ENCODE measurements at regions not wholly inside any gene's neighbourhood (a gene's known extent, or its start where the extent isn't known, plus 50 kb on each side); places are given as distances from the start of the nearest gene placed in this dataset.

DNA sequence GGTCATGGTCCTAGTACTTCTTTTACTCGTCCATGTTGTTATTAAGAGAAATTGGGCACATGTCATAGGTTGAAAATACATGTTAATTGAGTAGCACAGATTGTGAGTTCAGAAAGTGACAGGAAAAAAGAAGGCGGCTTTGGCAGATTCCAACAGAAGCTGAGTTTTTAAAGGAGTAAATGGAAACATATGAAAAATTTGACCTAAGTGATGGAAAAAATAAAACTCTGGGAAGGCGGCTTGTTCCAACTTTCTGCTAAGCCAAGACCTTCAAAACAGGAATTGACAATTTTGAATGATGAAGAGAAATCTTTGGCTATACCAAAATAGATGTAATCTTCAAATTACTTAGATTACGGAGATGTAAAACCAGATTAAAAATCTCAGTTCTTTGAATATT, 868.0 kb downstream of the EPHA4 start:
- H2BK15ac ChIP-seq (ENCODE audit: low read depth, low read length), result no peak overlapping the region
- Mint-ChIP-seq H3K4me3 (no peak overlapping the region), H3K4me1 (peaks cover 2 to 3% of the 10 kb centered on the region in 2 experiments; a peak in 3 of 4 replicates), H3K27ac (no peak overlapping the region), H3K9me3 (peaks cover 8 to 12% of the 10 kb centered on the region in 2 experiments; a peak in 4 of 5 replicates), H3K27me3 (ENCODE audit: low read depth) (no peaks in the 10 kb centered on the region; the same call in 1 of the 2 replicates), H3K36me3 (ENCODE audit: insufficient read depth in 1 of 3, low read depth in 3 of 3) (peaks cover 0 to 12% (median 0%) of the 10 kb centered on the region in 3 experiments; a peak in 2 of 7 replicates)
- no peaks in the 10 kb centered on the region for H3K79me2 ChIP-seq (ENCODE audit: insufficient read depth, low read length)
- H2BK5ac ChIP-seq (ENCODE audit: insufficient read length, low read length), result no peak overlapping the region
- TF ChIP-seq, protein P1, sequence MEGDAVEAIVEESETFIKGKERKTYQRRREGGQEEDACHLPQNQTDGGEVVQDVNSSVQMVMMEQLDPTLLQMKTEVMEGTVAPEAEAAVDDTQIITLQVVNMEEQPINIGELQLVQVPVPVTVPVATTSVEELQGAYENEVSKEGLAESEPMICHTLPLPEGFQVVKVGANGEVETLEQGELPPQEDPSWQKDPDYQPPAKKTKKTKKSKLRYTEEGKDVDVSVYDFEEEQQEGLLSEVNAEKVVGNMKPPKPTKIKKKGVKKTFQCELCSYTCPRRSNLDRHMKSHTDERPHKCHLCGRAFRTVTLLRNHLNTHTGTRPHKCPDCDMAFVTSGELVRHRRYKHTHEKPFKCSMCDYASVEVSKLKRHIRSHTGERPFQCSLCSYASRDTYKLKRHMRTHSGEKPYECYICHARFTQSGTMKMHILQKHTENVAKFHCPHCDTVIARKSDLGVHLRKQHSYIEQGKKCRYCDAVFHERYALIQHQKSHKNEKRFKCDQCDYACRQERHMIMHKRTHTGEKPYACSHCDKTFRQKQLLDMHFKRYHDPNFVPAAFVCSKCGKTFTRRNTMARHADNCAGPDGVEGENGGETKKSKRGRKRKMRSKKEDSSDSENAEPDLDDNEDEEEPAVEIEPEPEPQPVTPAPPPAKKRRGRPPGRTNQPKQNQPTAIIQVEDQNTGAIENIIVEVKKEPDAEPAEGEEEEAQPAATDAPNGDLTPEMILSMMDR (conservative IDR thresholded peaks at IDR 0.05), result no peak
- H4K20me1 ChIP-seq (ENCODE audit: control insufficient read depth, insufficient read depth, insufficient read length), result no peaks in the 10 kb centered on the region
- no peak for DNase-seq
- no peak overlapping the region for H2AK5ac ChIP-seq (ENCODE audit: insufficient read length, low read length)
- H4K5ac ChIP-seq (ENCODE audit: insufficient read length, low read depth, low read length), result no peak overlapping the region
- no peaks in the 10 kb centered on the region for H3K4me1 ChIP-seq (ENCODE audit: insufficient read depth, low read length)
- no peak overlapping the region for H3K9ac ChIP-seq (ENCODE audit: extremely low read depth, insufficient read length, low read length)
- no peak overlapping the region for H2AFZ ChIP-seq (ENCODE audit: low read length)
- no peaks in the 10 kb centered on the region for H3K23me2 ChIP-seq (ENCODE audit: insufficient read length, low read depth, low read length, poor library complexity, severe bottlenecking)
- no peak overlapping the region for H3K27ac ChIP-seq (ENCODE audit: insufficient read length, low read depth, low read length)
- H3K79me1 ChIP-seq (ENCODE audit: insufficient read depth, low read depth, low read length, poor library complexity, severe bottlenecking), result no peaks in the 10 kb centered on the region
- H3K23ac ChIP-seq (ENCODE audit: insufficient read length, low read depth, low read length), result no peak overlapping the region
- H4K91ac ChIP-seq (ENCODE audit: insufficient read length, low read depth, low read length), result no peak overlapping the region
- H4K8ac ChIP-seq (replicated peaks; ENCODE audit: insufficient read length, low read depth, low read length), result no peak overlapping the region
- no peak overlapping the region for H2BK20ac ChIP-seq (ENCODE audit: low read depth, low read length, poor library complexity, severe bottlenecking)
- no peak overlapping the region for H3K4ac ChIP-seq (ENCODE audit: low read depth, low read length)
- H3K9me3 ChIP-seq (ENCODE audit: control insufficient read depth, low read depth, low read length), result no peaks in the 10 kb centered on the region
- WGBS (ENCODE audit: extremely low coverage, insufficient read length, low lambda C conversion rate), result no CpG with 5 or more reads among the region's 4 CpGs
- no peak overlapping the region for H3K4me2 ChIP-seq (ENCODE audit: insufficient read depth, insufficient read length, low read length)
- H3K27me3 ChIP-seq (ENCODE audit: insufficient read depth, low read length), result no peaks in the 10 kb centered on the region
- H2BK120ac ChIP-seq (ENCODE audit: low read depth, low read length, poor library complexity, severe bottlenecking), result no peak overlapping the region
- no peak overlapping the region for H3K14ac ChIP-seq (ENCODE audit: insufficient read depth, low read length)
- no peak overlapping the region for H3T11ph ChIP-seq (ENCODE audit: low read length)
- H3K18ac ChIP-seq (ENCODE audit: insufficient read length, low read depth, low read length), result no peak overlapping the region
- H3K56ac ChIP-seq (ENCODE audit: insufficient read length, low read depth, low read length), result no peak overlapping the region
- H2BK12ac ChIP-seq (ENCODE audit: insufficient read length, low read depth, low read length), result no peak overlapping the region
